ENCODE measurements at regions not wholly inside any gene's neighbourhood (a gene's known extent, or its start where the extent isn't known, plus 50 kb on each side); places are given as distances from the start of the nearest gene placed in this dataset.

DNA sequence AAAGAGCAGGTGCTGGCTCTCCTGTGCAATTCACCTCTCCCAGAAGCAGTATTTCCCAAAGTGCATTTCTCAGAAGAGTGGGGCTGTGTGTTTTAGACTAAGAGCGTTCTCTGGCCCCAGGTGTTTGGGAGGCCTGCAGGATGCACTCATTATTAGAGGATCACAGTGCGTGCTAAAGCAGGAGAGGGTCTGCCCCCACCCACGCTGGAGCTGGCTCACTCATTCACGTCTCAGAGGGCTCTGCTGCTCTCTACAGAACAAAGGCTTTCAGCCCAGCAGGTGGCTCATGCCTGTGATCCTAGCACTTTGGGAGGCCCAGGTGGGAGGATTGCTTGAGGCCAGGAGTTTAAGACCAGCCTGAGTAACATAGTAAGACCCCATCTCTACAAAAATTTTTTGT is 756.7 kb downstream of the UQCRFS1 start:
- no peak for TF ChIP-seq CTCF (IDR thresholded peaks at IDR 0.05)

GRCh38 chr19:28454083-28454482 is 758.9 kb downstream of the UQCRFS1 start:
- no peak for TF ChIP-seq CTCF (IDR thresholded peaks at IDR 0.05)

DNA sequence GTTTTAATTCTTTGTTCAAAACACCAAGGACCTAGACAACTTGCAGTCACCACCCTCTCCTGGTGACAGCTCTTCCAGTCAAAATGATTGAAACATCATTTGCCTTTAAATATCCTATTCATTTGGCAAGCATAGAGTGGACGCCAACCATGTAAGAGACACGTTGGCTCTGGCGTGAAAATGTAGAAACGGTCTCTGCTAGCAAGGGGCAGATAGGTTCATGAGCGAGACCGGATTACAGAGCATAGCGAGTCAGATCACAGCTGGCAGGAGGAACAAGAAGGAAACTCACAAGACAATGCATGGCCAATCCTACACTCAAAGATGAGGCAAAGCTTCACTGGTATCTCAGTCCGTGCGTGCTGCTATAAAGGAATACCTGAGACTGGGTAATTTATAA is 759.5 kb downstream of the UQCRFS1 start:
- no peak for TF ChIP-seq CTCF (IDR thresholded peaks at IDR 0.05)

- TF ChIP-seq CTCF (IDR thresholded peaks at IDR 0.05), result no peak
These were observed 763.1 kb downstream of the UQCRFS1 start for GRCh38 chr19:28449803-28450202.

DNA sequence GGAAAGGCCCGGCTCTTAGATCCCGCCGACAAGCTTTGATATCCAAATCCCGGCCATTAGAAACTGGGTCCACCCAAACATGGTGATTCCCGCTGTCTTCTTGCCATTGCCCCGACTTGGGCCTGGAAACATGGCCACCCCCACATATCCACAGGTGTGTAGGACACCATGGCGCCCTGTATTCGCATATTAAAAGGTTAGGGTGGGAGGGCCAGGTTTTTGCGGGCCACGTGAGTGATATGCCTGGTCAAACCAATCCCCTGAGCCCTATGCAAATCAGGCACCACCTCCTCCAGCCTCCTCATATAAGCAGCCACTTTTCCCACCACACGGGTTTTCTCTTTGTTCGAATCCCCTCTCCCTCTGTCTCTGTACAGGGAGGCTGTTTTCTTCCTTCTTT is 766.4 kb downstream of the UQCRFS1 start:
- TF ChIP-seq CTCF (IDR thresholded peaks at IDR 0.05), result no peak

DNA sequence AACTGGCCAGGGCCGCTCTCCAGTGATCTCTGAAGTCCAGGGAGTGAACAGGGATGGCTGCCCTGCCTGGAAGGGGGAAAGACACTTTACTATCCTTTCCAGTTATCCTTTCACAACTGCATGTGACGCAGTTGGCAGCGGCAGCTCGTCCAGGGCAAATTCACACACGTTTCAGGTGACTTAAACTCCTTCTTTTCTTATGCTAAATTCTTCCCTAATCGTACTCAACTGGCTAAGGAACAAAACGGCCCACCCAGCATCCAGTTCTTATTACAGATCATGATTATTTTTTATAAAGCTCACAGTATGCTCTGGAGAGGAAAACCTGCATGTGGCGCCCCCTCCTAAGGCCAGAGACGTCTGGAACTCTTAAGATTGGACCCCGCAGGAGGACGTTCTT is 767.1 kb downstream of the UQCRFS1 start:
- TF ChIP-seq CTCF (IDR thresholded peaks at IDR 0.05), result no peak

DNA sequence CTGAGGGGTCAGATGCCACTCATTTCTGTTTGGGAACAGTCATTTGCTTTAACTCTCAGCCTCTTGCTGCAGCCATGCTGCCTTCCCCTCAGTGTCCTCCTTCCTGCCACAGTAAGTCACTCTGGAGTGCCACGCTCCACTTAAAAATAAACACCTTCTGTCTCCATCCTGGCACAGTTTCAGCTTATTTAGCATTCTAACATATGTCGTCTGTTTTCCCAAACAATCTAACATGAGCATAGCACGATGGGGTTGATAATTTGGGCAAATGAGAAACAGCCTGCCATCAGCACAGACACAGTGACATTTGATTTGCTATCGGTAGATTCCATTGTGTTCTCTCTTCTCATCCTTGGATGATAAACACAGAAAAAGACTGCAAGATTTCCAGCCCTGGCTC is 768.6 kb downstream of the UQCRFS1 start:
- TF ChIP-seq CTCF (IDR thresholded peaks at IDR 0.05), result no peak

DNA sequence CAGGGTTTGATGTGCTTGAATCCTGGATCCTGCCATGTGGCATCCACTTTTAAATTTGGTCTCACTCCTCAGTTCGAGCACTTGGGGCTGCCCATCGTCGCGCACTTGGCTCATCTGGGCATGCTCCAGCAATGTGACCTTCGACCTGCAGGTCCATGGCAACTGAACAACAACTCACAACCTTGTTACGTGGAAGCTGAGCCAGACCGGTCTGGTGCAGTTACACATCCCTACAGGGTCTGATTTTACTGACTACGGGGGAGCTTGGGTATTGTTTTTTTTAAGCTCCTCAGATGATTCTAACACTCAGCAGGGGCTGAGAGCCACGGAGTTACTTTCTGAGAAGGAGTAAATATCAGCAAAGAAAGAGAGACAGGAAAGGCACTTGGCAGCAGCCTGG is 769.6 kb downstream of the UQCRFS1 start:
- TF ChIP-seq CTCF (IDR thresholded peaks at IDR 0.05), result no peak

Measured in LNCAP (cell line).